PC-9 (cell line): ENCODE measurements at regions not wholly inside any gene's neighbourhood (a gene's known extent, or its start where the extent isn't known, plus 50 kb on each side); places are given as distances from the start of the nearest gene placed in this dataset.

Experiments
- BruUV-seq: library from RNA; stranded (reverse); fragments of 400-500 nt; replicated peaks from 2 replicates; lab custom pipeline; 2021; lab: Mats Ljungman, UMichigan
- CTCF ChIA-PET: fragments of 300-600 bp; sonication (Branson Sonifier 250); formaldehyde crosslinking; loops from one replicate; lab custom pipeline; 2022; ENCODE audit warnings: antibody characterized with exemption; lab: Charles Lee
- POLR2A ChIA-PET: fragments of 300-600 bp; sonication (Branson Sonifier 250); formaldehyde crosslinking; loops from one replicate; lab custom pipeline; 2022; ENCODE audit warnings: antibody characterized with exemption; ENCODE audit not compliant: unreplicated experiment; lab: Charles Lee
- DNase-seq, 2 experiments: peaks; one replicate each; pipeline versions ENCODE4 v3.0.0 to v3.0.0-alpha.2; 2015 to 2022; ENCODE audit warnings: mixed read lengths in 1 of 2
- H2AFZ ChIP-seq: fragments of 200-600 bp; sonication (generic); 2 replicates; pipeline ENCODE4 v1.8.1; 2017; ENCODE audit warnings: antibody characterized with exemption
- H3F3A ChIP-seq: fragments of 200-600 bp; sonication (generic); 2 replicates; pipeline ENCODE4 v1.8.1; 2017; ENCODE audit warnings: antibody characterized with exemption, mild to moderate bottlenecking, low read depth; ENCODE audit not compliant: insufficient read depth
- H3K27ac ChIP-seq: fragments of 200-600 bp; sonication (generic); 2 replicates; pipeline ENCODE4 v1.6.1; 2016; ENCODE audit warnings: mixed run types
- H3K27me3 ChIP-seq: fragments of 200-600 bp; sonication (generic); 2 replicates; pipeline ENCODE4 v1.6.1; 2016; ENCODE audit warnings: low read depth, mixed run types; ENCODE audit not compliant: insufficient read depth
- H3K36me3 ChIP-seq: fragments of 200-600 bp; sonication (generic); 2 replicates; pipeline ENCODE4 v1.6.1; 2016; ENCODE audit warnings: low read depth, mixed run types
- H3K4me1 ChIP-seq: fragments of 200-600 bp; sonication (generic); replicated peaks from 2 replicates; pipeline ENCODE4 v1.6.1; 2016; ENCODE audit warnings: mixed run types; ENCODE audit not compliant: insufficient read depth
- H3K4me2 ChIP-seq: fragments of 200-600 bp; sonication (generic); 2 replicates; pipeline ENCODE4 v1.6.1; 2017; ENCODE audit warnings: mixed run types
- H3K4me3 ChIP-seq: fragments of 200-600 bp; sonication (generic); 2 replicates; pipeline ENCODE4 v1.6.1; 2016; ENCODE audit warnings: mixed run types
- H3K79me2 ChIP-seq: fragments of 200-600 bp; sonication (generic); 2 replicates; pipeline ENCODE4 v1.6.1; 2017; ENCODE audit warnings: low read depth, mixed run types
- H3K9me2 ChIP-seq: fragments of 200-600 bp; sonication (generic); 2 replicates; pipeline ENCODE4 v1.8.1; 2017; ENCODE audit warnings: mild to moderate bottlenecking; ENCODE audit not compliant: insufficient read depth
- H3K9me3 ChIP-seq: fragments of 200-600 bp; sonication (generic); 2 replicates; pipeline ENCODE4 v1.8.1; 2016; ENCODE audit warnings: low read depth; ENCODE audit not compliant: insufficient read depth
- H4K20me1 ChIP-seq: fragments of 200-600 bp; sonication (generic); 2 replicates; pipeline ENCODE4 v1.8.1; 2017; ENCODE audit not compliant: insufficient read depth
- EZH2 ChIP-seq: fragments of 200-600 bp; sonication (generic); IDR thresholded peaks from 2 replicates; pipeline ENCODE4 v1.8.0; 2017; ENCODE audit warnings: antibody characterized with exemption, low read depth
- intact Hi-C: fragments of 100-400 bp; cut with micrococcal nuclease; formaldehyde crosslinking; loops from one replicate; pipeline ENCODE4 v1.10.0; 2022; ENCODE audit not compliant: unreplicated experiment
- TF ChIP-seq, protein P1 (sequence below): fragments of 200-600 bp; sonication (generic); conservative IDR thresholded peaks from 2 replicates; pipeline ENCODE4 v1.6.1; 2017; ENCODE audit warnings: mixed run types, antibody characterized with exemption, mild to moderate bottlenecking, moderate library complexity

DNA sequence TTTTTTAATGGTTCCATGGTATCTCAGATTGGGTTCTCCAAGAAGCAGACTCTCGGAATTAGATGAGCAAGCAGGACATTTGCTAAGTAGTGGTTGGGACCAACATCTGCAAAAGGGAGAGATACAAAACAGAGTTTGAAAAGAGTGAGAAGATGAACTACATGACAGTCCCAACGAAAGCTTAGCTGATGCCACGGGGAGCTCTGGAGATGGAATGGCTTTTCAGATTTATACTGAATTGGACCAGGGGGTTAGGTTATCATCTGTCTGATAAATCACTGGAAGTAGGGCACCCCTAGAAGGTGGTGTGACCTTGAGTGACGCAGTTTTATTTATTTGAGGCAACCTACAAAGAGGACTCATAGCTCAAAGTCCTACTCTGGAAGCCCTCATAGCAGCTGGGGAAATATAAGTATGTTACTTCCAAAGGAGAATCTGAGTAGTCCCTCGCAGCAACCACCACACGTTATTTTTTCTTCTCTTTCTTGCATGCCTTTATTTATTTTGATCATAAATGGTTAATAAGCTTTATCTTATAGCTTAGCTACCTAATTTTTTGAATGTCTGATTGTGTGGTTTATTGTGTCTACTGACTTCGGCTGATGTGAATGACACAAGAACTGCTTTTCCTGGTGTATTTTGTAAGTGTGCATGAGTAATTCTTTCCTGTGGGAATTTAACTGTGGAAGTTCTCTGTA is 815.4 kb downstream of the SQOR start:
- intact Hi-C loops = no loop called here
- H4K20me1 ChIP-seq = no peaks in the 10 kb centered on the region
- no peak overlapping the region for H2AFZ ChIP-seq
- no peaks in the 10 kb centered on the region for H3K4me1 ChIP-seq
- BruUV-seq = no TSS peak
- H3K27me3 ChIP-seq = no peaks in the 10 kb centered on the region
- ChIA-PET CTCF (no interaction called here), POLR2A (no interaction called here)
- TF ChIP-seq, protein P1, sequence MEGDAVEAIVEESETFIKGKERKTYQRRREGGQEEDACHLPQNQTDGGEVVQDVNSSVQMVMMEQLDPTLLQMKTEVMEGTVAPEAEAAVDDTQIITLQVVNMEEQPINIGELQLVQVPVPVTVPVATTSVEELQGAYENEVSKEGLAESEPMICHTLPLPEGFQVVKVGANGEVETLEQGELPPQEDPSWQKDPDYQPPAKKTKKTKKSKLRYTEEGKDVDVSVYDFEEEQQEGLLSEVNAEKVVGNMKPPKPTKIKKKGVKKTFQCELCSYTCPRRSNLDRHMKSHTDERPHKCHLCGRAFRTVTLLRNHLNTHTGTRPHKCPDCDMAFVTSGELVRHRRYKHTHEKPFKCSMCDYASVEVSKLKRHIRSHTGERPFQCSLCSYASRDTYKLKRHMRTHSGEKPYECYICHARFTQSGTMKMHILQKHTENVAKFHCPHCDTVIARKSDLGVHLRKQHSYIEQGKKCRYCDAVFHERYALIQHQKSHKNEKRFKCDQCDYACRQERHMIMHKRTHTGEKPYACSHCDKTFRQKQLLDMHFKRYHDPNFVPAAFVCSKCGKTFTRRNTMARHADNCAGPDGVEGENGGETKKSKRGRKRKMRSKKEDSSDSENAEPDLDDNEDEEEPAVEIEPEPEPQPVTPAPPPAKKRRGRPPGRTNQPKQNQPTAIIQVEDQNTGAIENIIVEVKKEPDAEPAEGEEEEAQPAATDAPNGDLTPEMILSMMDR = no peak
- no peak for TF ChIP-seq EZH2
- H3K9me2 ChIP-seq = no peaks in the 10 kb centered on the region
- no peaks in the 10 kb centered on the region for H3K79me2 ChIP-seq
- H3K36me3 ChIP-seq = no peaks in the 10 kb centered on the region
- no peak overlapping the region for H3K4me2 ChIP-seq
- H3K27ac ChIP-seq = no peak overlapping the region
- no peak for DNase-seq
- H3F3A ChIP-seq = no peaks in the 10 kb centered on the region
- no peak overlapping the region for H3K4me3 ChIP-seq
- H3K9me3 ChIP-seq = no peaks in the 10 kb centered on the region

DNA sequence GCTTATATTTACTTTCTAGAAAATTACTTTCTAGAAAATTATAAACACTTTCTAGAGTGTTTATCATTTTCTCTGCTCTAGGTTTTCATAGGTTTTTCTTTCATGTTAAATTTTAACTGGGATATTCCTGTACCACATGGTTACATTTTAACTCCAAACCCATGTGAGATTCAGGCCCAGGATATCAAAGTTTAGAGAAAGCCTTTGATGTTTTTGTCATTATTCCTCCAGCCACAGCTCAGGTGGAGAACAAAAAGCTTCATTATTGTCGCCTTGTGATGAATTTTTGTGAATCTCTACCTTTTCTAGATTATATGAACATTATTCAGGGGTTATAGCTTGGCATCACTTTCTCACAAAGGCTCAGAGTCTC is 816.0 kb downstream of the SQOR start:
- CTCF ChIA-PET = no interaction called here
- no TSS peak for BruUV-seq
- Histone ChIP-seq H2AFZ (no peak overlapping the region), H3K9me2 (no peaks in the 10 kb centered on the region), H3K9me3 (no peaks in the 10 kb centered on the region), H3F3A (no peaks in the 10 kb centered on the region), H3K36me3 (no peaks in the 10 kb centered on the region), H3K4me1 (no peaks in the 10 kb centered on the region), H3K27me3 (no peaks in the 10 kb centered on the region), H3K4me3 (no peak overlapping the region), H3K79me2 (no peaks in the 10 kb centered on the region), H4K20me1 (no peaks in the 10 kb centered on the region), H3K4me2 (no peak overlapping the region), H3K27ac (no peak overlapping the region)
- intact Hi-C loops = no loop called here
- no peak for DNase-seq
- POLR2A ChIA-PET = no interaction called here
- TF ChIP-seq, protein P1 = no peak
- no peak for TF ChIP-seq EZH2

DNA sequence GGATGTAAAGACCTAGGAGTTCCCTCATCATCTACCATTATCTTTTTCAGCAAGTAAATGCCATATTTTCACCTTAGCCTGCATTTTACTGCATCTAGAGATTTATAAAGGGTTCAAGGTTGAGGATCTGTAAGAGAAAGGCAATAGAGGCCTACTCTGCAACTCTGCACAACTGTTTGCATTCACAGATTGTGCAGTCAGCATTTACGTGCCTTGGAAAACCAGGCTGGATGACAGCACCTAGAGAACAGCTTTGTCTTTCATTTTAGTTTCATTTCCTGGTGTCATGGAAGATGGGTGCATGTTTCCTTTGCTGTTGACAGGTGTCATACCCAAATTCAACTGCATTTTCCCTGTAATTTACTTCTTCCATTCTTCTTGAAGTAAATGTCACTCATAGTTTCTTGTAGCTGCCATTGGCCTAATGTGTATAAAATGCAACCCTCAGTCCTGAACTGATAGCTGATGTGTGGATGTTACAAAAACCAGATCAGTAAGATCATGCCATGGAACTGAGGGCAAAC is 817.5 kb downstream of the SQOR start:
- POLR2A ChIA-PET = no interaction called here
- CTCF ChIA-PET = no interaction called here
- BruUV-seq = no TSS peak

More for the DNA sequence above, 817.5 kb downstream of the SQOR start:
- no peaks in the 10 kb centered on the region for H3K4me1 ChIP-seq
- no peaks in the 10 kb centered on the region for H3K79me2 ChIP-seq
- no peak overlapping the region for H3K4me3 ChIP-seq
- H3K27ac ChIP-seq = no peak overlapping the region
- H3K9me2 ChIP-seq = no peaks in the 10 kb centered on the region
- intact Hi-C loops = no loop called here
- DNase-seq = no peak
- no peaks in the 10 kb centered on the region for H3K36me3 ChIP-seq
- no peak for TF ChIP-seq EZH2
- no peaks in the 10 kb centered on the region for H4K20me1 ChIP-seq
- H2AFZ ChIP-seq = no peak overlapping the region
- H3K9me3 ChIP-seq = no peaks in the 10 kb centered on the region
- no peaks in the 10 kb centered on the region for H3F3A ChIP-seq
- no peaks in the 10 kb centered on the region for H3K27me3 ChIP-seq
- no peak overlapping the region for H3K4me2 ChIP-seq
